ENCODE measurements at regions not wholly inside any gene's neighbourhood (a gene's known extent, or its start where the extent isn't known, plus 50 kb on each side); places are given as distances from the start of the nearest gene placed in this dataset.
"Not testable (repeated sequence)": the region's sequence is repeated elsewhere in the genome, so short reads cannot be mapped to it uniquely, and the experiment has no call there.

GRCh38 chr5:163867324-163867723 is 361.9 kb downstream of the MAT2B start:
- Mint-ChIP-seq H3K27me3 (no peaks in the 10 kb centered on the region), H3K27ac (no peak overlapping the region), H3K9me3 (ENCODE audit: low read depth) (no peaks in the 10 kb centered on the region), H3K4me1 (ENCODE audit: low read depth) (peaks cover 37% of the 10 kb centered on the region), H3K36me3 (ENCODE audit: insufficient read depth) (no peaks in the 10 kb centered on the region), H3K4me3 (ENCODE audit: low read depth) (no peak overlapping the region)
- TF ChIP-seq, protein P1, sequence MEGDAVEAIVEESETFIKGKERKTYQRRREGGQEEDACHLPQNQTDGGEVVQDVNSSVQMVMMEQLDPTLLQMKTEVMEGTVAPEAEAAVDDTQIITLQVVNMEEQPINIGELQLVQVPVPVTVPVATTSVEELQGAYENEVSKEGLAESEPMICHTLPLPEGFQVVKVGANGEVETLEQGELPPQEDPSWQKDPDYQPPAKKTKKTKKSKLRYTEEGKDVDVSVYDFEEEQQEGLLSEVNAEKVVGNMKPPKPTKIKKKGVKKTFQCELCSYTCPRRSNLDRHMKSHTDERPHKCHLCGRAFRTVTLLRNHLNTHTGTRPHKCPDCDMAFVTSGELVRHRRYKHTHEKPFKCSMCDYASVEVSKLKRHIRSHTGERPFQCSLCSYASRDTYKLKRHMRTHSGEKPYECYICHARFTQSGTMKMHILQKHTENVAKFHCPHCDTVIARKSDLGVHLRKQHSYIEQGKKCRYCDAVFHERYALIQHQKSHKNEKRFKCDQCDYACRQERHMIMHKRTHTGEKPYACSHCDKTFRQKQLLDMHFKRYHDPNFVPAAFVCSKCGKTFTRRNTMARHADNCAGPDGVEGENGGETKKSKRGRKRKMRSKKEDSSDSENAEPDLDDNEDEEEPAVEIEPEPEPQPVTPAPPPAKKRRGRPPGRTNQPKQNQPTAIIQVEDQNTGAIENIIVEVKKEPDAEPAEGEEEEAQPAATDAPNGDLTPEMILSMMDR (IDR thresholded peaks at IDR 0.05; ENCODE audit: unreplicated experiment): no peak
- no peak for DNase-seq (ENCODE audit: low spot score, unreplicated experiment)

- H3K27ac Mint-ChIP-seq: peak overlapping the region; percentile 36
- H3K9me3 Mint-ChIP-seq (ENCODE audit: low read depth): no peaks in the 10 kb centered on the region
- no peaks in the 10 kb centered on the region for H3K36me3 Mint-ChIP-seq (ENCODE audit: insufficient read depth)
- H3K4me1 Mint-ChIP-seq (ENCODE audit: low read depth): peaks cover 37% of the 10 kb centered on the region
- TF ChIP-seq, protein P1 (IDR thresholded peaks at IDR 0.05; ENCODE audit: unreplicated experiment): no peak
- no peaks in the 10 kb centered on the region for H3K27me3 Mint-ChIP-seq
- no peak for DNase-seq (ENCODE audit: low spot score, unreplicated experiment)
- no peak overlapping the region for H3K4me3 Mint-ChIP-seq (ENCODE audit: low read depth)
Observed at GRCh38 chr5:163867738-163868137, 362.3 kb downstream of the MAT2B start.

GRCh38 chr5:163869581-163869980 is 364.2 kb downstream of the MAT2B start:
- no peak for DNase-seq (ENCODE audit: low spot score, unreplicated experiment)
- no peaks in the 10 kb centered on the region for H3K36me3 Mint-ChIP-seq (ENCODE audit: insufficient read depth)
- no peaks in the 10 kb centered on the region for H3K27me3 Mint-ChIP-seq
- H3K4me1 Mint-ChIP-seq (ENCODE audit: low read depth): peaks cover 38% of the 10 kb centered on the region
- TF ChIP-seq, protein P1 (IDR thresholded peaks at IDR 0.05; ENCODE audit: unreplicated experiment): no peak
- no peak overlapping the region for H3K4me3 Mint-ChIP-seq (ENCODE audit: low read depth)
- H3K9me3 Mint-ChIP-seq (ENCODE audit: low read depth): no peaks in the 10 kb centered on the region
- no peak overlapping the region for H3K27ac Mint-ChIP-seq

- TF ChIP-seq, protein P1 (IDR thresholded peaks at IDR 0.05; ENCODE audit: unreplicated experiment): no peak
- Mint-ChIP-seq H3K4me1 (ENCODE audit: low read depth) (peaks cover 38% of the 10 kb centered on the region), H3K36me3 (ENCODE audit: insufficient read depth) (no peaks in the 10 kb centered on the region)
Observed at GRCh38 chr5:163870441-163870840, 365.0 kb downstream of the MAT2B start.

GRCh38 chr5:163874431-163874830 is 369.0 kb downstream of the MAT2B start:
- Mint-ChIP-seq H3K27me3 (no peaks in the 10 kb centered on the region), H3K4me3 (ENCODE audit: low read depth) (no peak overlapping the region), H3K27ac (no peak overlapping the region), H3K4me1 (ENCODE audit: low read depth) (peaks cover 28% of the 10 kb centered on the region), H3K9me3 (ENCODE audit: low read depth) (peaks cover 2% of the 10 kb centered on the region), H3K36me3 (ENCODE audit: insufficient read depth) (no peaks in the 10 kb centered on the region)
- TF ChIP-seq, protein P1 (IDR thresholded peaks at IDR 0.05; ENCODE audit: unreplicated experiment): no peak
- DNase-seq (ENCODE audit: low spot score, unreplicated experiment): no peak

More at GRCh38 chr5:163870441-163870840, 365.0 kb downstream of the MAT2B start:
- H3K9me3 Mint-ChIP-seq (ENCODE audit: low read depth): no peaks in the 10 kb centered on the region
- no peak overlapping the region for H3K4me3 Mint-ChIP-seq (ENCODE audit: low read depth)
- H3K27me3 Mint-ChIP-seq: no peaks in the 10 kb centered on the region
- H3K27ac Mint-ChIP-seq: peak overlapping the region; percentile 13
- DNase-seq (ENCODE audit: low spot score, unreplicated experiment): no peak

DNA sequence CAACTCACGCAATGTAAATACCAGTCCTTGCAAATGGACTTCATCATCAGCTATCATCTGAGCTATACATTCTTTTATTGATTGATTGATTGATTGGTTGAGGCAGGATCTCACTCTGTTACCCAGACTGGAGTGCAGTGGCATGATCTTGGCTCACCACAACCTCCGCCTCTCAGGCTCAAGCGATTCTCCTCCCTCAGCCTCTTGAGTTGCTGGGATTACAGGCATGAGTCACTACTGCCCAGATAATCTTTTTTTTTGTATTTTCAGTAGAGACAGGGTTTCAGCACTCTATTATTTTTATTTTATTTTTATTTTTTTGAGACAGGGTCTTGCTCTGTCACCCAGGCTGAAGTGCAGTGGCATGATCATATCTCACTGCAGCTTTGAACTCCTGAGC is 369.5 kb downstream of the MAT2B start:
- not testable (repeated sequence) for H3K36me3 Mint-ChIP-seq (ENCODE audit: insufficient read depth); DNase-seq (ENCODE audit: low spot score, unreplicated experiment); H3K27ac Mint-ChIP-seq; H3K4me3 Mint-ChIP-seq (ENCODE audit: low read depth); H3K27me3 Mint-ChIP-seq; H3K9me3 Mint-ChIP-seq (ENCODE audit: low read depth)
- H3K4me1 Mint-ChIP-seq (ENCODE audit: low read depth): peaks cover 23% of the 10 kb centered on the region
